HG02610 (cell line): ENCODE measurements at regions not wholly inside any gene's neighbourhood (a gene's known extent, or its start where the extent isn't known, plus 50 kb on each side); places are given as distances from the start of the nearest gene placed in this dataset.
"Not testable (repeated sequence)": the region's sequence is repeated elsewhere in the genome, so short reads cannot be mapped to it uniquely, and the experiment has no call there.

Experiments used
- ATAC-seq: cut with Tn5 transposase; IDR thresholded peaks from one replicate; pipeline ENCODE4 v1.9.1; 2021; ENCODE audit warnings: mild to moderate bottlenecking, moderate library complexity; ENCODE audit not compliant: unreplicated experiment

DNA sequence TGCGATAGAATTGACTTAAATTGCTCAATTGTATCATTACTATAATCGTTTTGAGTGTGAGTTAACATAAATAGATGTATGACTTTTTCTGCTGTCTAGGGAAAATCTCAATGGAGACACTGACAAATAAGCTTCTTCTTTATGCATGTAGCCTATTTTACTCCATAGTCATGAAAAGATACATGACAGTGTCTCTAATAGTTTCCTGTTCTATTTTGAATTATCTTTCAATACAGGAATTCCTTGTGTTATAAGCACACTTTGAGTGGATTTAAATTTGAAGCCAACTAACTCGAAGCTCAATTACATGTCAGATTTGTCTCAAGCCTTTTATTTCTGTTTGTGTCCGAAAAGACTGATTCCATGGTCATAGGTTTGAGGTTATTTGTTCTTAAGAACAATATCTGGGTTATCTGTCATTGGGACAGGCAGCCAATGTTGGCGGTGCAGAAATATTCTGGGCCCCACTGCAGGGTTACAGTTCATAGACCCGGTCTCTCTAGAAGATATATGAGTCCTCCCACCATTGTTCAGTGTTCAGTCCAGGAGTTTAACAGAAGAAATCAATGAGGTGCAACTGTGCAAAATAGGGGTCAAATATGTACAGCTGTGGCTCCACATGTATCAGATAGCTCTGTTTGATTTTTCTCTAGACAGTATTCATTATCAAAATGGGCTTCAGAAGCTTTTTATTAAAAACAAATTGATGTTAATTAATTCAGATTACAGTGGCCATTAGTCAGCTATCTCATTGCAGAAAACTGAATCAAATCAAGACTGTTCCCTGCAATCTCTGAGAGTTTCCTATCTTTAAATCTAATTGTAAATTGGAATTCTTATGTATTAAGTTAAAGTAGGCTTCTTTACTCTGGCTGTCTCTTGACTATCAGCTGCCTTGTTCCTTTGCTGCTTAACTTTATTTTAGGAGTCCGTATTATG is 1238.8 kb downstream of the NXPH1 start:
- no peak for ATAC-seq

DNA sequence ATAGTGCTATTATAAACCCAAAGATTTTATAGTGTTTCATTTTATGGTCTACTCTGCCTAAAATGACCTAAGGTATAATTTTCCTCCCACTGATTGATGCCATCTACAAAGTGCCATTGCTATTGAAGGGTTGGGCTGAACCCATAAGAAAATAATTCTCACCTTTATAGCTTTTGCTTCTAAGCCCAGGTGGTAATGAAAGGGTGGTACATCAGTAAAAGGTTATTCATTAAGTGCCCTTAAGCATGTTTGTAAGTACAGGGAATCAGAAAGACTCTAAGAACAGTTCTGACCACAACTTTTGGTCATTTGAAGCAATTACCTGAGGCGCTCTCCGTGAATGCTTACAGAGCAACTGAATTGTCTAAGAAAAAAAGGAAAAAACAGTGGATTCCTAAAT is 1247.3 kb downstream of the NXPH1 start:
- no peak for ATAC-seq

DNA sequence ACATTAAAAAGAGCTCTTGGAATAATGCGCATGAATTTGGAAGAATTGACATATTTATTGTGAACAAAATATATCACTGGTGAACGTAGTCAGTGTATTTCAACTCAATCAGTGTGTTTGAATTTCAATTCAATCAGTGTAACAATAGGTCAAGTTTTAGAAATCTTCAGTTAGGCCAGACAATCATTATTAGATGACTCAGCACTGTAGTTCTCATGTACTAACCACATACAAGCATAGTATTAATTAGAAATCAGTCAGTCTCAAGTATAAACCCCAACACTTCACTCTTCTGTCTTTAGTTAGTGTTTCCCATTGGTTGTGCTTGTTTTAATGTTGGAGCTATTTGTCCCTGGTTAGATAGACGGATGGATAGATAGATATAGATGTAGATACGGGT is 1247.9 kb downstream of the NXPH1 start:
- ATAC-seq, result no peak

DNA sequence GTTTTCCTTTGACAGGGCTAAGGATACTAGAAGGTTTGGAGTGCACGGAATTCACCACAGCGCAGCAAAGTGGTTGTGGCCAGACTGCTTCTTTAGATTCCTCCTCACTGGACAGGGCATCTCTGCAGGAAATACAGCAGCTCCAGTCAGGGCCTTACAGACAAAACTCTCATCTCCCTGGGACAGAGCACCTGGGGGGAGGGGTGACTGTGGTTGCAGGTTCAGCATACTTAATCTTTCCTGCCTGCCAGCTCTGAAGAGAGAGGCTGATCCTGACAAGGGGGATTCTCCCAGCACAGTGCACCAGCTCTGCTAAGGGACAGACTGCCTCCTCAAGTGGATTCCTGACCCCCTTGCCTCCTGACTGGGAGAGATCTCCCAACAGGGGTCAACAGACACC is 1257.9 kb downstream of the NXPH1 start:
- ATAC-seq, result no peak

DNA sequence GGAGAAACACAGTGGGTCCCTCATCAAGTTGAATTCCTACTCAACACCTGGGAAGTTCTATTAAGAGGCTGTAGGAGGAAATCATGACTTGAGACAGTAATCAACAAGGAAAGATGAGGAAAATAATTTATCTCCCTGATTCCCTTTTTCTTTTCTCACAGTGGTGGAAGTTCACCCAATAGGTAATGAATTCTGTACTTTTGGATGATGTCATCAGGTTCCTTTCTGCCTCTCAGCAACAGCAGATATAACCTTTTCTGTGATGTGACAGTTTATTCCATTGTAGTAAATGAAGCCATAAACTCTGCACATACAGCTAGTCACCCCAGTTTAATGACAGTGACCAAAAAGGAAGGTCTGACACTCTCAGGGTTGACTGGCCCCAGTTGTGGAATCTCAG is 1265.0 kb downstream of the NXPH1 start:
- ATAC-seq, result no peak

GRCh38 chr7:9709216-9709615 is 1264.5 kb upstream of the PHF14 start:
- ATAC-seq, result no peak

- ATAC-seq, result no peak
These were observed 1262.3 kb upstream of the PHF14 start for GRCh38 chr7:9711259-9711918.

GRCh38 chr7:9718071-9718661 is 1255.5 kb upstream of the PHF14 start:
- no peak for ATAC-seq

DNA sequence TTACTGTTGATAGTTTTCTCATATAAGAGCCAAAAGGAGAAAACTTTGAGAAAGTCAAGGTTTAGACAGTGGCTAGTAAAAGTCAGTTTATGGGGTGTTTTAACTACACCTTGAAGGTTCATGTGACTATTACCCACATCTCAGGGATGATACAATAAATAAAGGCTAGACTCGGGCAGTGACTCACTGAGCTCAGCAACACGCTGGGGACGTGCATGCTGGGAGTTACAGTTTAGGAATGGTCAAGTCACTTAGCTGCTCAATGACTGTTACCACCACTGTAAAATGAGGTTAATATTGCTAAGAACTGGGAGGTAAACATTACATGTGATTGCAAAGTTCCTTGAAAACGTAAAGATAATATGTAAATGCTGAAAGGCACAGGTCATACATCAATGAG is 1254.4 kb upstream of the PHF14 start:
- no peak for ATAC-seq

- no peak for ATAC-seq
These were observed 1254.0 kb upstream of the PHF14 start for GRCh38 chr7:9719721-9720120.

GRCh38 chr7:9725940-9726663 is 1247.6 kb upstream of the PHF14 start:
- not testable (repeated sequence) for ATAC-seq

- not testable (repeated sequence) for ATAC-seq
These were observed 1246.9 kb upstream of the PHF14 start for GRCh38 chr7:9726811-9727210.

GRCh38 chr7:9727467-9727869 is 1246.2 kb upstream of the PHF14 start:
- ATAC-seq, result not testable (repeated sequence)

GRCh38 chr7:9728014-9728657 is 1245.5 kb upstream of the PHF14 start:
- not testable (repeated sequence) for ATAC-seq

DNA sequence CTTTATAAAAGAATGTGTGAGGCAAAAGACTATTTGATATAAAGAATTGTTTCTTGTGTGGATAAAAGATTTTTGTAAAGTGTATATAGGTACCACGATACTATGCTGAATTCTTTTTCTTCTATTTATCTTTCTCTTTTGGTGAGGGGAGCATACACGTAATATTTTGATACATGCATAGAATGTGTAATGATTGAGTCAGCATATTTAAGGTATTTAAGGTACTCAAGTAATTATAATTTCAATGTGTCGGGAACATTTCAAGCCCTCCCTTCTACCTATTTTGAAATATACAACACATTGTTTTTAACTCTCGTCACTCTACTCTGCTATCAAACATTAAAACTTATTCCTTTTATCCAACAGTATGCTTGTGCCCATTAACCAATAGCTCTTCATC is 1221.6 kb upstream of the PHF14 start:
- no peak for ATAC-seq

DNA sequence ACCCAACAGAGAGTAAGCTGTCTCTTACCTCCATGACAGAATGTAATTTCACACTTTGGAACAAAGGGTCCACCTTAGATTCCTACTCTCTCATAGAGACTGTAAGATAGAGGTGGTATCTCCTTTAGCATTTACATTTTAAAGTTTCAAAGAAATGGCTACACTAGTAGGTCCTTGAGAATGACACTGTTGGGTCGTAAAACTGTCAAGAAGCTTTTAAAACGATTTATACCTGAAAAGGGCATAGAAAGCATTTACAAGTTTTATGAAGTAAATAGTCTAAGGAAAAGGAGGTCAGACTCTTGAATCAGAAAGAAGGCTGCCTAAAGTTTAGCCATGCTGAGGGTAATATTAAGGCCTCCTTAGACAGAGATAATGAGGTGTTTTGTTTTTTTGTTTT is 1212.4 kb upstream of the PHF14 start:
- no peak for ATAC-seq

DNA sequence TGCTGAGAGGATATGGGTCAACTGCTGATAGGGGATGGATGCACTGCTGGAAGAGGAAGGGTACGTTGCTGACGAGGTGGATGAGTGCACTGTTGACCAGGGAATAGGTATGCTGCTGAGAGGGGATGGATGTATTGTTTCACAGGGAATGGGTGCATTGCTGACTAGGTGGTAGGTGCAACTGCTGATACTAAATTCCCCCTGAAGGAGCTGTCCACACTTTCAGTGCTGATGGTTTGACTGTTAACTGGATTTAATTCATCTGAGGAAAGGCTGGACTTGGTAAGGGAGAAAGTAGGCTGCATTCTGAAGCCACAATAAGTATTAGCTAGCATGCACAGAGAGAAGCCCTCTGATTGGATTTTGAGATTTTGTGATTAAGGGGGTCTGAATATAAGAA is 1196.8 kb upstream of the PHF14 start:
- ATAC-seq, result no peak

- ATAC-seq, result no peak
These were observed 1195.3 kb upstream of the PHF14 start for GRCh38 chr7:9778367-9778766.

GRCh38 chr7:9781710-9782109 is 1192.0 kb upstream of the PHF14 start:
- no peak for ATAC-seq

DNA sequence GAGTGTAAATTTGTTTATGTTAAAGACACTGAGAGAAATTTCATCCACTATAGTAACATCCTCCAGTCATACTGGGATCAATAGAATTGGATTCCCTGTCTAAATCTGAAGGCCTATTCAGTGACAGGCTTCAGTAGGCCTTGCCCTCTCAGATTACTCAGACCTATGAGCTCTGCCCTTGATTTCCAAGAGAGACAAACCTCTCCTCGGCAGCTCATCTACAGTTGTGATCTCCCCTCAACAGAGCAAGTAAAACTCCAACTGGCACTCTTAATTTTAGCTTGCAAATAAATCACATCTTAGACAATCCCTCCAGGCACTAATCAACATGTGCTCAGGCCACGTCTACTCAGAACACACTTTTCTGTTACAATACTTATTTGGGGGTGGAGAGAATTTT is 1191.4 kb upstream of the PHF14 start:
- ATAC-seq, result no peak

- ATAC-seq, result no peak
These were observed 1188.5 kb upstream of the PHF14 start for GRCh38 chr7:9785211-9785610.
